ENCODE measurements at regions not wholly inside any gene's neighbourhood (a gene's known extent, or its start where the extent isn't known, plus 50 kb on each side); places are given as distances from the start of the nearest gene placed in this dataset.

DNA sequence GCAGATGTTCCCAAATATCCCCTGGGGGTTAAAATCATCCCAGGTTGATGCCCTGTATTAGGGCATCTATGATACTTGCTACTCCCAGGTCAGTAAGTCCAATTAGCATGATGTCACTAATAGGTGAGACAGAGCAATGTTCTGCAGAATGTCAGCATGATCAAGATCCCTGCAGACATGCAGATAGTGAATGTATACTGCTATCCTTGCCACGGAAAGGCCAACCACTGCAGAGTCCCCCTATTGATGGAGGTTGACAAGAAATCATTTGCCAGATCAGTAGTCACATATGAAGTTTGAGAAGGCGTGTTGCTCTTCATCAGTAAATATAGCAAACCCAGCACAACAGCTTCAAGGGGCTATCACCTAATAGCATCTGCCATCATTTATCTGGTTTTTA lies 97.4 kb downstream of the SETD4 start:
- peaks cover 20% of the 10 kb centered on the region for H3K27me3 Mint-ChIP-seq (ENCODE audit: low read depth)
- peaks cover 2% of the 10 kb centered on the region for H3K9me3 Mint-ChIP-seq
- no peak for TF ChIP-seq CTCF (conservative IDR thresholded peaks at IDR 0.05)
- no peak for DNase-seq (ENCODE audit: low read depth, low spot score)
- no peak overlapping the region for H3K4me3 Mint-ChIP-seq
- no peaks in the 10 kb centered on the region for H3K4me1 Mint-ChIP-seq
- H3K27ac Mint-ChIP-seq (ENCODE audit: unreplicated experiment), result no peak overlapping the region
- H3K36me3 Mint-ChIP-seq (ENCODE audit: low read depth), result no peaks in the 10 kb centered on the region

GRCh38 chr21:35954066-35954465 lies 106.3 kb downstream of the SETD4 start:
- DNase-seq (ENCODE audit: low read depth, low spot score), result no peak
- peaks cover 16% of the 10 kb centered on the region for H3K27me3 Mint-ChIP-seq (ENCODE audit: low read depth)
- no peak overlapping the region for H3K4me3 Mint-ChIP-seq
- H3K27ac Mint-ChIP-seq (ENCODE audit: unreplicated experiment), result no peak overlapping the region
- H3K9me3 Mint-ChIP-seq, result peaks cover 3% of the 10 kb centered on the region
- H3K4me1 Mint-ChIP-seq, result no peaks in the 10 kb centered on the region
- no peaks in the 10 kb centered on the region for H3K36me3 Mint-ChIP-seq (ENCODE audit: low read depth)
- TF ChIP-seq CTCF (conservative IDR thresholded peaks at IDR 0.05), result no peak

- Mint-ChIP-seq H3K27me3 (ENCODE audit: low read depth) (peaks cover 14% of the 10 kb centered on the region), H3K4me3 (no peak overlapping the region), H3K36me3 (ENCODE audit: low read depth) (no peaks in the 10 kb centered on the region), H3K4me1 (no peaks in the 10 kb centered on the region), H3K27ac (ENCODE audit: unreplicated experiment) (no peak overlapping the region), H3K9me3 (peaks cover 3% of the 10 kb centered on the region)
- no peak for TF ChIP-seq CTCF (conservative IDR thresholded peaks at IDR 0.05)
- DNase-seq (ENCODE audit: low read depth, low spot score), result no peak
Observed at GRCh38 chr21:35953597-35953996, 106.7 kb downstream of the SETD4 start.

- no peaks in the 10 kb centered on the region for H3K4me1 Mint-ChIP-seq
- no peak overlapping the region for H3K27ac Mint-ChIP-seq (ENCODE audit: unreplicated experiment)
- H3K9me3 Mint-ChIP-seq, result peaks cover 3% of the 10 kb centered on the region
- DNase-seq (ENCODE audit: low read depth, low spot score), result no peak
- no peaks in the 10 kb centered on the region for H3K36me3 Mint-ChIP-seq (ENCODE audit: low read depth)
- peaks cover 14% of the 10 kb centered on the region for H3K27me3 Mint-ChIP-seq (ENCODE audit: low read depth)
- no peak for TF ChIP-seq CTCF (conservative IDR thresholded peaks at IDR 0.05)
- no peak overlapping the region for H3K4me3 Mint-ChIP-seq
Observed at GRCh38 chr21:35952651-35953340, 107.5 kb downstream of the SETD4 start.

DNA sequence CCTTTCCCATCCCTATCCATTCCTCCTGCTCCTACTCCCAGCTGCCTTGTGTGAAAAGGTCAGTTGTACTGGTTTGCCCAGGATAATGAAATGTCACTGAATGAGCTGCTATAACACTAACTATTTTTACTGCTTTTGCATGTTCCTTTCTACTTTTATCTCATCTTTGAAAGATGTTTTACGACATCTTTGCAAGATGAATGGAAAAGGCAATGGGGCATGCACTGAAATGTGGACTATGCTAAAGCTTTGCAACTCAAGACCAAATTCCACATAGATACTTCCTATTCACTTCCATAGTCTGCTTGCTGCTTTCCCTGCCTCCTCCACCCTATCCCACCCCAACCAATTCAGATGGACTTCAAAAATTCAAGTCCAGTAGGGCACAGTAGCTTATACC lies 111.3 kb downstream of the SETD4 start:
- TF ChIP-seq CTCF (conservative IDR thresholded peaks at IDR 0.05), result no peak
- DNase-seq (ENCODE audit: low read depth, low spot score), result no peak
- Mint-ChIP-seq H3K27me3 (ENCODE audit: low read depth) (peaks cover 4% of the 10 kb centered on the region), H3K9me3 (no peaks in the 10 kb centered on the region), H3K27ac (ENCODE audit: unreplicated experiment) (no peak overlapping the region), H3K4me3 (no peak overlapping the region), H3K36me3 (ENCODE audit: low read depth) (no peaks in the 10 kb centered on the region), H3K4me1 (no peaks in the 10 kb centered on the region)
